Muscle of leg (tissue), 3 donors: ENCODE measurements at regions not wholly inside any gene's neighbourhood (a gene's known extent, or its start where the extent isn't known, plus 50 kb on each side); places are given as distances from the start of the nearest gene placed in this dataset.

Experiments
- DNase-seq: peaks from one replicate; pipeline ENCODE4 v3.0.0; 2013
- H3K27ac ChIP-seq: one replicate; pipeline ENCODE4 v1.5.1; 2013; ENCODE audit warnings: mild to moderate bottlenecking, low read length, control low read depth
- H3K27me3 ChIP-seq: one replicate; pipeline ENCODE4 v1.6.1; 2013; ENCODE audit warnings: low read length; ENCODE audit not compliant: control insufficient read depth, insufficient read depth
- H3K36me3 ChIP-seq: one replicate; pipeline ENCODE4 v1.6.1; 2013; ENCODE audit warnings: low read length; ENCODE audit not compliant: control insufficient read depth, insufficient read depth
- H3K4me1 ChIP-seq: one replicate; pipeline ENCODE4 v1.6.1; 2013; ENCODE audit warnings: low read length; ENCODE audit not compliant: control insufficient read depth, insufficient read depth
- H3K4me3 ChIP-seq: one replicate; pipeline ENCODE4 v1.5.1; 2013; ENCODE audit warnings: low read length, control low read depth
- H3K9me3 ChIP-seq: replicated peaks from 2 replicates; pipeline ENCODE4 v1.6.1; 2013; ENCODE audit warnings: low read depth, low read length; ENCODE audit not compliant: control insufficient read depth
- whole genome bisulfite sequencing: methylation state at CpG from one replicate; pipeline ENCODE4 v1.1.5; 2013; ENCODE audit warnings: missing lambda C conversion rate; ENCODE audit not compliant: insufficient coverage; 5-methylcytosine and 5-hydroxymethylcytosine counted together

DNA sequence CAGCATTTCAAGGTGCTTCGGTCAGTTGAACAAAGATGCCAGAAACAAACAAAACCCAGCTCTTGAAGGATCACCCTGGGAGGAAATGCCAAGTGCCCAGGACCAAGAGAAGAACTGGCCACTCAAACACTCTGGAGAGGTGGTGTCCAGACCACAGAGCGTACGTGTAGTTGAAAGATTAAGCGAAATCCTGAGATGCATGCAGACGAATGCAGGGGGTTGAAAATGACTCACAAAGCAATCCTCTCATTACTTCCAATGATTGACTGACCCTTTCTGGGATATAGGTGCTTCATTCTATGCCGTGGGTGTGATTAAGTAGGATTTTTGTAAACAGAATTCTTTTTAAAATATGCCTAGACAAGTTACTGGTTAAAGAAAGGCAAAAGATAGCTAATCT lies 71.5 kb upstream of the ATXN1 start:
- DNase-seq, result no peak
- no peaks in the 10 kb centered on the region for H3K27me3 ChIP-seq
- H3K4me1 ChIP-seq, result peaks cover 13% of the 10 kb centered on the region
- H3K4me3 ChIP-seq, result no peak overlapping the region
- H3K36me3 ChIP-seq, result no peaks in the 10 kb centered on the region
- 86% methylated on average over 1 of the region's 6 CpGs for WGBS
- no peaks in the 10 kb centered on the region for H3K9me3 ChIP-seq
- no peak overlapping the region for H3K27ac ChIP-seq

GRCh38 chr6:16832043-16832567 lies 70.8 kb upstream of the ATXN1 start:
- H3K9me3 ChIP-seq, result no peaks in the 10 kb centered on the region
- no peak overlapping the region for H3K4me3 ChIP-seq
- no peak overlapping the region for H3K27ac ChIP-seq
- H3K4me1 ChIP-seq, result peaks cover 12% of the 10 kb centered on the region
- no peaks in the 10 kb centered on the region for H3K36me3 ChIP-seq
- 44% methylated on average over 3 of the region's 5 CpGs for WGBS
- DNase-seq, result no peak
- no peaks in the 10 kb centered on the region for H3K27me3 ChIP-seq

- DNase-seq, result no peak
- Histone ChIP-seq H3K27me3 (no peaks in the 10 kb centered on the region), H3K9me3 (no peaks in the 10 kb centered on the region), H3K27ac (no peak overlapping the region), H3K4me3 (no peak overlapping the region), H3K4me1 (peaks cover 7% of the 10 kb centered on the region), H3K36me3 (no peaks in the 10 kb centered on the region)
- 76% methylated on average over 4 of the region's 8 CpGs for WGBS
These were observed 69.9 kb upstream of the ATXN1 start for GRCh38 chr6:16831136-16831535.

GRCh38 chr6:16828058-16828457 lies 66.8 kb upstream of the ATXN1 start:
- WGBS, result no CpG with 5 or more reads among the region's 2 CpGs
- Histone ChIP-seq H3K4me3 (no peak overlapping the region), H3K4me1 (peaks cover 2% of the 10 kb centered on the region), H3K27ac (no peak overlapping the region), H3K27me3 (no peaks in the 10 kb centered on the region), H3K9me3 (no peaks in the 10 kb centered on the region), H3K36me3 (no peaks in the 10 kb centered on the region)
- no peak for DNase-seq

DNA sequence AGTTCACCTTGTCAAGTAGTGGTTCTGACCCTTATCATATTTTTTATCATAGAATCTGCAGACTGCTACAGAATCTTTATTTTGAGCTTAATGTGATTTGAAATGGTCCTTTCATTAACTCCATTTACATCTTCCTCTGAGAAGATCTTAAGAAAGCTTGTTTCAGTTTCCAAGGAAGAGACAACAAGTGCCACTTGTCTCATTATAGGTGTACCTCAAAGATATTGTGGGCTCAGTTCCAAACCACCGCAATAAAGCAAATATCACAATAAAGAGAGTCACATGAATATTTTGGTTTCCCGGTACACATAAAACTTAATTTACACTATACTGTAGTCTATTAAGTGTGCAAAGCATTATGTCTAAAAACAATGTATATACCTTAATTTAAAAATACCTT lies 66.4 kb upstream of the ATXN1 start:
- Histone ChIP-seq H3K4me1 (peaks cover 2% of the 10 kb centered on the region), H3K27ac (no peak overlapping the region), H3K9me3 (no peaks in the 10 kb centered on the region), H3K4me3 (no peak overlapping the region), H3K27me3 (no peaks in the 10 kb centered on the region), H3K36me3 (no peaks in the 10 kb centered on the region)
- DNase-seq, result no peak
- no CpG with 5 or more reads among the region's 2 CpGs for WGBS

GRCh38 chr6:16825784-16826183 lies 64.5 kb upstream of the ATXN1 start:
- WGBS, result 94% methylated on average over 2 of the region's 6 CpGs
- no peaks in the 10 kb centered on the region for H3K36me3 ChIP-seq
- no peak for DNase-seq
- no peak overlapping the region for H3K4me3 ChIP-seq
- no peak overlapping the region for H3K27ac ChIP-seq
- H3K27me3 ChIP-seq, result no peaks in the 10 kb centered on the region
- no peaks in the 10 kb centered on the region for H3K4me1 ChIP-seq
- no peaks in the 10 kb centered on the region for H3K9me3 ChIP-seq

GRCh38 chr6:16824845-16825685 lies 63.8 kb upstream of the ATXN1 start:
- no peaks in the 10 kb centered on the region for H3K4me1 ChIP-seq
- H3K4me3 ChIP-seq, result no peak overlapping the region
- no peaks in the 10 kb centered on the region for H3K9me3 ChIP-seq
- no peaks in the 10 kb centered on the region for H3K27me3 ChIP-seq
- no peaks in the 10 kb centered on the region for H3K36me3 ChIP-seq
- no peak overlapping the region for H3K27ac ChIP-seq
- no peak for DNase-seq
- 68% methylated on average over 5 of the region's 10 CpGs for WGBS

GRCh38 chr6:16823718-16824352 lies 62.6 kb upstream of the ATXN1 start:
- H3K4me1 ChIP-seq, result no peaks in the 10 kb centered on the region
- no peaks in the 10 kb centered on the region for H3K9me3 ChIP-seq
- no peaks in the 10 kb centered on the region for H3K36me3 ChIP-seq
- H3K4me3 ChIP-seq, result no peak overlapping the region
- 90% methylated on average over 2 of the region's 2 CpGs for WGBS
- H3K27ac ChIP-seq, result no peak overlapping the region
- no peaks in the 10 kb centered on the region for H3K27me3 ChIP-seq
- no peak for DNase-seq

GRCh38 chr6:16822975-16823717 lies 61.9 kb upstream of the ATXN1 start:
- DNase-seq, result no peak
- WGBS, result 80% methylated on average over 2 of the region's 8 CpGs
- Histone ChIP-seq H3K9me3 (no peaks in the 10 kb centered on the region), H3K4me1 (no peaks in the 10 kb centered on the region), H3K27ac (no peak overlapping the region), H3K27me3 (no peaks in the 10 kb centered on the region), H3K36me3 (no peaks in the 10 kb centered on the region), H3K4me3 (no peak overlapping the region)

- Histone ChIP-seq H3K4me3 (no peak overlapping the region), H3K9me3 (no peaks in the 10 kb centered on the region), H3K4me1 (no peaks in the 10 kb centered on the region), H3K36me3 (no peaks in the 10 kb centered on the region), H3K27me3 (no peaks in the 10 kb centered on the region), H3K27ac (no peak overlapping the region)
- no peak for DNase-seq
- no CpG with 5 or more reads among the region's 2 CpGs for WGBS
These were observed 61.3 kb upstream of the ATXN1 start for GRCh38 chr6:16822529-16822928.
